B cell (primary cell): ENCODE measurements at regions not wholly inside any gene's neighbourhood (a gene's known extent, or its start where the extent isn't known, plus 50 kb on each side); places are given as distances from the start of the nearest gene placed in this dataset.

Source experiments
- ATAC-seq: fragments of 200-7000 bp; cut with Tn5 transposase; one replicate; pipeline ENCODE4 v1.10.0; 2021; ENCODE audit warnings: low read depth, mild to moderate bottlenecking, moderate number of reproducible peaks, moderate library complexity
- CTCF ChIA-PET: fragments of 350-600 bp; sonication (Branson Sonifier 250); formaldehyde crosslinking; loops from one replicate; lab custom pipeline; 2021; ENCODE audit warnings: antibody characterized with exemption, inconsistent platforms; lab: Charles Lee
- POLR2A ChIA-PET: fragments of 350-600 bp; sonication (Branson Sonifier 250); formaldehyde crosslinking; loops from one replicate; lab custom pipeline; 2021; ENCODE audit warnings: antibody characterized with exemption; lab: Charles Lee
- DNase-seq: peaks from one replicate; pipeline ENCODE4 v3.0.0; 2013
- H2AFZ ChIP-seq: 2 replicates; pipeline ENCODE4 v1.6.1; 2012; ENCODE audit warnings: mild to moderate bottlenecking, low read depth, low read length; ENCODE audit not compliant: insufficient read depth, poor library complexity, severe bottlenecking
- H3K27ac ChIP-seq, 2 donors: 1 replicate in 1 of 2; 2 replicates in 1 of 2; pipeline ENCODE4 v1.5.1; 2012 to 2013; ENCODE audit warnings: low read length in 2 of 2, mild to moderate bottlenecking in 2 of 2, moderate library complexity in 1 of 2
- H3K27me3 ChIP-seq, 4 experiments: fragments of 200-600 bp in 1 of 4; sonication (generic) in 1 of 4; replicated peaks in 1 of 4; 1 replicate in 2 of 4; 2 replicates in 2 of 4; pipeline versions ENCODE4 v1.6.1 to v1.7.0; 2013 to 2016; ENCODE audit warnings: low read length in 3 of 4, mild to moderate bottlenecking in 2 of 4, mixed read lengths in 1 of 4, moderate library complexity in 1 of 4; ENCODE audit not compliant: insufficient read depth in 4 of 4, control insufficient read depth in 3 of 4; ENCODE audit errors: control extremely low read depth in 1 of 4
- H3K36me3 ChIP-seq, 2 experiments: replicated peaks in 1 of 2; 1 replicate in 1 of 2; 2 replicates in 1 of 2; pipeline versions ENCODE4 v1.6.1 to v1.7.1; 2013; ENCODE audit warnings: low read length in 1 of 2; ENCODE audit not compliant: insufficient read depth in 2 of 2, control insufficient read depth in 1 of 2; ENCODE audit errors: control extremely low read depth in 1 of 2, extremely low read depth in 1 of 2
- H3K4me1 ChIP-seq, 2 donors: fragments of 200-600 bp in 1 of 2; sonication (generic) in 1 of 2; 1 replicate in 1 of 2; 2 replicates in 1 of 2; pipeline versions ENCODE4 v1.5.1 to v1.6.1; 2013 to 2017; ENCODE audit warnings: low read length in 2 of 2; ENCODE audit not compliant: control insufficient read depth in 2 of 2, insufficient read depth in 2 of 2
- H3K4me2 ChIP-seq: replicated peaks from 2 replicates; pipeline ENCODE3; 2012; ENCODE audit warnings: mild to moderate bottlenecking, low read depth, low read length; ENCODE audit not compliant: poor library complexity, severe bottlenecking
- H3K4me3 ChIP-seq, 5 experiments: fragments of 200-600 bp in 1 of 5; sonication (generic) in 1 of 5; 1 replicate in 3 of 5; 2 replicates in 2 of 5; pipeline versions ENCODE4 v1.5.1 to v1.7.0; 2011 to 2016; ENCODE audit warnings: low read length in 4 of 5, mild to moderate bottlenecking in 4 of 5, low read depth in 2 of 5, control low read depth in 1 of 5, moderate library complexity in 1 of 5; ENCODE audit not compliant: insufficient read depth in 1 of 5; ENCODE audit errors: control extremely low read depth in 1 of 5, extremely low read depth in 1 of 5
- H3K79me2 ChIP-seq: fragments of 200-600 bp; sonication (generic); one replicate; pipeline ENCODE4 v1.6.0; 2016; ENCODE audit warnings: low read length; ENCODE audit not compliant: control insufficient read depth, insufficient read depth
- H3K9ac ChIP-seq: fragments of 200-600 bp; sonication (generic); 2 replicates; pipeline ENCODE4 v1.6.1; 2017; ENCODE audit warnings: mild to moderate bottlenecking, low read length, moderate library complexity
- H3K9me3 ChIP-seq, 3 donors: one replicate each; pipeline versions ENCODE4 v1.6.1 to v1.7.1; 2013; ENCODE audit warnings: low read length in 2 of 3; ENCODE audit not compliant: control insufficient read depth in 2 of 3, insufficient read depth in 1 of 3; ENCODE audit errors: control extremely low read depth in 1 of 3
- H4K20me1 ChIP-seq: 2 replicates; pipeline ENCODE4 v1.6.0; 2012; ENCODE audit warnings: mild to moderate bottlenecking, low read length; ENCODE audit not compliant: insufficient read depth, control insufficient read depth, poor library complexity, severe bottlenecking
- H3K27ac Mint-ChIP-seq: one replicate; pipeline ENCODE4 v1.8.0; 2021; ENCODE audit warnings: mixed read lengths
- H3K27me3 Mint-ChIP-seq: one replicate; pipeline ENCODE4 v1.8.0; 2021; ENCODE audit warnings: mixed read lengths
- H3K4me1 Mint-ChIP-seq: one replicate; pipeline ENCODE4 v1.8.0; 2021; ENCODE audit warnings: mixed read lengths
- H3K4me3 Mint-ChIP-seq: one replicate; pipeline ENCODE4 v1.8.0; 2021; ENCODE audit warnings: mixed read lengths
- H3K9me3 Mint-ChIP-seq: one replicate; pipeline ENCODE4 v1.8.0; 2022; ENCODE audit warnings: mixed read lengths; ENCODE audit not compliant: insufficient read depth
- CTCF ChIP-seq: fragments of 200-600 bp; IDR thresholded peaks from one replicate; pipeline ENCODE4 v1.8.0; 2022; ENCODE audit warnings: antibody characterized with exemption, mild to moderate bottlenecking
- EZH2 ChIP-seq: IDR thresholded peaks from 2 replicates; pipeline ENCODE4 v1.6.1; 2012; ENCODE audit warnings: borderline replicate concordance, low read depth, mild to moderate bottlenecking, moderate library complexity, low read length; ENCODE audit not compliant: insufficient read depth, poor library complexity, severe bottlenecking
- WGBS: methylation state at CpG from one replicate; pipeline ENCODE4 v1.1.5; 2013; ENCODE audit warnings: missing lambda C conversion rate; ENCODE audit not compliant: insufficient coverage; 5-methylcytosine and 5-hydroxymethylcytosine counted together
- intact Hi-C: fragments of 100-400 bp; cut with micrococcal nuclease; formaldehyde crosslinking; loops from one replicate; pipeline ENCODE4 v1.10.0; 2022

- Histone ChIP-seq H3K9ac (no peak overlapping the region), H3K36me3 (no peaks in the 10 kb centered on the region), H3K9me3 (no peaks in the 10 kb centered on the region), H3K4me2 (no peak overlapping the region), H4K20me1 (no peaks in the 10 kb centered on the region), H3K27ac (no peak overlapping the region), H3K79me2 (no peaks in the 10 kb centered on the region), H2AFZ (no peak overlapping the region), H3K4me1 (no peaks in the 10 kb centered on the region), H3K27me3 (no peaks in the 10 kb centered on the region), H3K4me3 (no peak overlapping the region)
- Mint-ChIP-seq H3K4me3 (no peak overlapping the region), H3K4me1 (no peaks in the 10 kb centered on the region), H3K9me3 (peaks cover 5% of the 10 kb centered on the region), H3K27ac (no peak overlapping the region), H3K27me3 (no peaks in the 10 kb centered on the region)
- intact Hi-C loops = no loop called here
- CTCF ChIA-PET = no interaction called here
- POLR2A ChIA-PET = no interaction called here
- DNase-seq = no peak
- TF ChIP-seq CTCF (no peak), EZH2 (no peak)
- WGBS = no CpG with 5 or more reads among the region's 3 CpGs
- no peak for ATAC-seq
These were observed 873.8 kb upstream of the GCFC2 start for GRCh38 chr2:76584474-76584873.

GRCh38 chr2:76579911-76580310, 869.2 kb upstream of the GCFC2 start:
- no peak overlapping the region for H3K27ac Mint-ChIP-seq
- Histone ChIP-seq H2AFZ (no peak overlapping the region), H3K27me3 (no peaks in the 10 kb centered on the region), H3K79me2 (no peaks in the 10 kb centered on the region), H3K36me3 (no peaks in the 10 kb centered on the region), H3K9me3 (no peaks in the 10 kb centered on the region), H3K4me1 (no peaks in the 10 kb centered on the region), H3K9ac (no peak overlapping the region), H3K27ac (no peak overlapping the region), H3K4me2 (no peak overlapping the region), H3K4me3 (no peak overlapping the region), H4K20me1 (no peaks in the 10 kb centered on the region)
- 100% methylated on average over 1 of the region's 3 CpGs for WGBS
- TF ChIP-seq EZH2 = no peak
- TF ChIP-seq CTCF = no peak
- DNase-seq = no peak
- H3K4me3 Mint-ChIP-seq = no peak overlapping the region
- no peak for ATAC-seq
- no peaks in the 10 kb centered on the region for H3K4me1 Mint-ChIP-seq
- peaks cover 4% of the 10 kb centered on the region for H3K9me3 Mint-ChIP-seq
- intact Hi-C loops = no loop called here
- CTCF ChIA-PET = no interaction called here
- POLR2A ChIA-PET = no interaction called here
- H3K27me3 Mint-ChIP-seq = no peaks in the 10 kb centered on the region
